BJ (cell line): ENCODE measurements at regions not wholly inside any gene's neighbourhood (a gene's known extent, or its start where the extent isn't known, plus 50 kb on each side); places are given as distances from the start of the nearest gene placed in this dataset.

ENCODE experiments used
- CTCF ChIA-PET: fragments of 350-600 bp; formaldehyde crosslinking; extraction: SDS; loops from one replicate; lab custom pipeline; 2021; ENCODE audit warnings: antibody characterized with exemption, inconsistent platforms; lab: Yijun Ruan, JAX
- POLR2A ChIA-PET: fragments of 300-600 bp; sonication (Branson Sonifier 250); formaldehyde crosslinking; extraction: SDS; loops from one replicate; lab custom pipeline; 2021; ENCODE audit warnings: antibody characterized with exemption; lab: Charles Lee
- DNase-seq: peaks from one replicate; pipeline ENCODE4 v3.0.0-alpha.2; 2011; ENCODE audit warnings: low read depth
- H3K27me3 ChIP-seq: 2 replicates; pipeline ENCODE4 v1.6.0; 2011; ENCODE audit warnings: low read length; ENCODE audit not compliant: control insufficient read depth, insufficient read depth
- H3K36me3 ChIP-seq: 2 replicates; pipeline ENCODE4 v1.5.1; 2011; ENCODE audit warnings: low read length; ENCODE audit not compliant: control insufficient read depth, insufficient read depth
- H3K4me3 ChIP-seq: 2 replicates; pipeline ENCODE4 v1.5.1; 2011; ENCODE audit warnings: low read depth, mild to moderate bottlenecking, control low read depth, low read length
- TF ChIP-seq, protein P1 (sequence below): IDR thresholded peaks from 2 replicates; pipeline ENCODE4 v1.5.1; 2011; ENCODE audit warnings: low read depth, mild to moderate bottlenecking, control low read depth, inconsistent platforms, low read length, moderate library complexity; ENCODE audit not compliant: insufficient read depth

DNA sequence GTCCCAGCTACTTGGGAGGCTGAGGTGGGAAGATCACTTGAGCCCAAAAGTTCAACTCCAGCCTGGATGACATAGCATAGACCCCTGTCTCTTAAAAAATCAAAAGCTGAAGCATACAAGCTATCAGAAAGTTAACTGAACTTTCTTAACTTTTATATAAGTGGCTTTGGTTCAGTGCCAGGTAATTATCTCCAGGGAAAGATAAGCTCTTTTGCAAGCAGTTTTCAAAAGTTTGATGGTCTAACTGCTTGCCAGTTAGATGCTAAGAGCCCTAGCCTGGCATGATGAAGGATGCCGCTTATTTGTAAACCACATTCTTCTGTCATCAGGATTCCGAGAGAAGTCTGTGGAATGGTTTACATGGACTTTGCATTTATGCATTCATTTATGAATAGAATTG lies 409.1 kb downstream of the AEBP2 start:
- CTCF ChIA-PET = interaction anchor here (0.9 to 1.4 kb wide), 2 partner anchors 16 to 72 kb away, joined by 3 read pairs; no protein-coding TSS in a partner anchor
- Histone ChIP-seq H3K36me3 (no peaks in the 10 kb centered on the region), H3K27me3 (no peaks in the 10 kb centered on the region; the same call in 1 of the 2 replicates), H3K4me3 (no peak overlapping the region)
- TF ChIP-seq, protein P1, sequence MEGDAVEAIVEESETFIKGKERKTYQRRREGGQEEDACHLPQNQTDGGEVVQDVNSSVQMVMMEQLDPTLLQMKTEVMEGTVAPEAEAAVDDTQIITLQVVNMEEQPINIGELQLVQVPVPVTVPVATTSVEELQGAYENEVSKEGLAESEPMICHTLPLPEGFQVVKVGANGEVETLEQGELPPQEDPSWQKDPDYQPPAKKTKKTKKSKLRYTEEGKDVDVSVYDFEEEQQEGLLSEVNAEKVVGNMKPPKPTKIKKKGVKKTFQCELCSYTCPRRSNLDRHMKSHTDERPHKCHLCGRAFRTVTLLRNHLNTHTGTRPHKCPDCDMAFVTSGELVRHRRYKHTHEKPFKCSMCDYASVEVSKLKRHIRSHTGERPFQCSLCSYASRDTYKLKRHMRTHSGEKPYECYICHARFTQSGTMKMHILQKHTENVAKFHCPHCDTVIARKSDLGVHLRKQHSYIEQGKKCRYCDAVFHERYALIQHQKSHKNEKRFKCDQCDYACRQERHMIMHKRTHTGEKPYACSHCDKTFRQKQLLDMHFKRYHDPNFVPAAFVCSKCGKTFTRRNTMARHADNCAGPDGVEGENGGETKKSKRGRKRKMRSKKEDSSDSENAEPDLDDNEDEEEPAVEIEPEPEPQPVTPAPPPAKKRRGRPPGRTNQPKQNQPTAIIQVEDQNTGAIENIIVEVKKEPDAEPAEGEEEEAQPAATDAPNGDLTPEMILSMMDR = no peak
- no peak for DNase-seq
- POLR2A ChIA-PET = no interaction called here

DNA sequence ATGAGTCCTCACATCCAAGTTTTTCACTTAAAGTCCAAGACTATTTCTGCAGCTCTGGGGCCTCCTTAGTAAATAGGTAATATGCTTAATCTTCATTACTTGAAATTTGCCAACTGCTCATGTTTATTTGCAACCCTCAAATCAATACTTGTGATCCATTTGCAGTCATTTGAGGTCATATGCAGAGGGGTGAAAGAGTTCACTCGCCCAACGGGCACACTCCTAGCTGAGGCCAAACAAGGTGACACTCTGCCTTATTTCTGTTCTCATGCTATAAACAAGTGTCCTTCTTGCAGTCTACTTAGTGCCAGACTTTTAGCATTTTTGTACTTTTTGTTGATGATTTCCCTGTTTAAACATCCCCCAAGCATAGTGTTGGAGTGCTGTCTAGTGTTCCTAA lies 409.9 kb downstream of the AEBP2 start:
- Histone ChIP-seq H3K27me3 (no peaks in the 10 kb centered on the region), H3K4me3 (no peak overlapping the region), H3K36me3 (no peaks in the 10 kb centered on the region)
- TF ChIP-seq, protein P1 = no peak
- CTCF ChIA-PET = no interaction called here
- DNase-seq = no peak
- POLR2A ChIA-PET = no interaction called here

DNA sequence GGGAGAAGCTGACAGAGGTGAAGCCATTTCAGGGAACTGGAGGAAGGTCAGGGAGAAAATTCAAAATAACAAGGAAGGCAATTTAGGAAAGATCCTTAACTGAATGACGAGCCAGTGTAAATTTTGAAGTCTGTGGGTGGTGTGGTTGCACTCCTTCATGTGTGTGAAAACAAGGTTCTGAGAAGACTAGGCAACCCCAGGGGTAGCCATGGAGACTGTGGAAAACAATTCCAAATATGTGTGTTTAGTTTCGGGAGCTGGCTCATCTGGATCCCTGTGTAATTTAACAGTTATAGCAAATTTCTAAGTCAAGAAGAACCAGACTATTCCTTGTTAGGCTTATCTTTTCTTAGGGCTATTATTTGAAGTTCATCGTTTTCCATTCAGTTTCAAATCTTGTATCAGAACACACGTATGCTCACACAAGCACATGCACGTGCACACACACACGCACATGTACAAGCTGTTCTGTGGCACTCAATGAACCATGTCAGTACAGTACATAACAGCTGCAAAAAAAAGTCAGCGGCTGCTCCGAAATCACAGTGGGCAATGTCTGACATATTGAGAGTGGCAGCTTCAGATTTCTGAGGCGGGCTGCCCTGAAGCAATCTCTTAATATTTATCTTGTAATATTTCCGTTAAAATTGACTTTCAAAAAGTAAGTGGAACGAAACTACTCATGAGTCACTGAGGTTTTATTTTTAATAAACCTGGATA lies 411.2 kb downstream of the AEBP2 start:
- peak; percentile 23 for DNase-seq
- Histone ChIP-seq H3K27me3 (no peaks in the 10 kb centered on the region), H3K4me3 (no peak overlapping the region), H3K36me3 (no peaks in the 10 kb centered on the region)
- POLR2A ChIA-PET = no interaction called here
- CTCF ChIA-PET = no interaction called here
- TF ChIP-seq, protein P1 = no peak

DNA sequence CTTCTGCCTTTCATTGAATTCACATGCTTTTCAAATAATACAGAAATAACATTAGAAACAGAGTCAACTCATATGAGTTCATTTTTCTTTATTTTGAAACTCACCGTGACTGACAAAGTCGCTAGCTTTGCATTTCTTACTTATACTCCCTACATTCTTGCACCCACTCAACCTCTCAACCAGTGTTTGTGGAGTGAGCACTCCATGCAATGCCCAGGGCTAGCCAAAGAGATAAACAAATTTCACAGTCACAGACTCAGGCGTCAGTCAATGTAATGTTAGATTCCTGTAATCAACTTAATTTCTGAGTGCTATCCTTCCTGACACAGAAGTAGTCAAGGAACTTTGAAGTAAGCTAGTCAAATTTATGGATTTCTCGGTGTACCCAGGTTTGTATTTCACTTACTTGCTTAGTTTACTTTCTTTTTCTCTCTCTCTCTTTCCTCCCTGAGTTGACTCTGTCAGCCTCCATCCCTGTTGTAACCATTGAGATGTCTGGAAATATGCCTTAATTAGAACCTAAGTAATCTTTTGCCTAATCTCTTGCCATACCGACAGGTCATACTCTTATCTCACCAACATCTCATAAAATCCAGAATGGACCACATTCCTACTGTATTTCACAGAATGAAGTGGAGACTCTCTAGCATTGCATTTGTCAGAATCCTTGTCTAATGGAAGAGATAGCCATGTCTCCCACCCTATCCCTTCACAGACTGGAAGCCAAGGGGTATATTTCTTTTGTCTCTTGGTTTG lies 413.0 kb downstream of the AEBP2 start:
- Histone ChIP-seq H3K27me3 (no peaks in the 10 kb centered on the region), H3K4me3 (no peak overlapping the region), H3K36me3 (no peaks in the 10 kb centered on the region)
- POLR2A ChIA-PET = interaction anchor here (0.5 kb wide), 1 partner anchor 74 kb away, joined by 3 read pairs; no protein-coding TSS in a partner anchor
- TF ChIP-seq, protein P1 = no peak
- no peak for DNase-seq
- CTCF ChIA-PET = no interaction called here

DNA sequence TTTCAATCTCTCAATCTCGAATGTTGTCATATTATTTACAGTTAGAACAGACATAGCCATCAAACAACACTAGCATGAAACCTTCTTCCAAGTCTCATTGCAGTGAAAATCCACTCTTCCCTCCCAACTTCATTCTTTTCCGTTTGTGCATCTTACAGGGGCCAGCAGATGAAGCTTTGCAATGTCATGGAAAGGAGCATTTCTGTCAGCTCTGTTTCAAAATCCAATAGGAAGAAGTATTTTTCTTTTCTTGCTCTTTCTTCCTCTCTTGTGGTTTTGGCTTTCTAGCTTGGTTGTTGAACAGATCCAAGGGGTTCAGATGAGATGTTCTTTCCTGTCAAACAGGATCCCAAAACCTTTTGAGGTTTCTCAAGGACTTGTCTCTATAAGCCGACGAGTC lies 416.6 kb downstream of the AEBP2 start:
- POLR2A ChIA-PET = no interaction called here
- DNase-seq = no peak
- H3K4me3 ChIP-seq = no peak overlapping the region
- CTCF ChIA-PET = no interaction called here
- H3K36me3 ChIP-seq = no peaks in the 10 kb centered on the region
- TF ChIP-seq, protein P1 = no peak
- H3K27me3 ChIP-seq = no peaks in the 10 kb centered on the region
